ENCODE measurements at regions not wholly inside any gene's neighbourhood (a gene's known extent, or its start where the extent isn't known, plus 50 kb on each side); places are given as distances from the start of the nearest gene placed in this dataset.
A peak's percentile ranks its signal among the peaks of the same experiment; 100 is the strongest.

DNA sequence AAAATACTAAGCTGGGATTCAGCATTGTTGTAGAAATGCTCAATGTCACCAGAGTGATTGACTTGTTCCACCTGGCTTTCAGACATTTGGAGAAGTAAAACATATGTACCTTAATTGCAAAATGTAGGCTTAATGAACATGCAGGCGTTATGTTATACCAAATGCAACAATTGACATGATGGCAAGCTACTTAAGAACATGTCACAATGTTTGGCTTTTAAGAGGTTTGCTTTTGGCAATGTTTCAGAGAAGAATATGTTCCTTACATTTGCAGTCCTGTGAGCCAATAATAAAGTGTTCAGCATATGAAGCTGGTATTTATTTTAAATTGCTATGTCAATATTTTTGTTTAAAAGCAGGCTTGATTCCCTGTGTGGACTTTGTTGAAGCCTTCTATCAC is 111.7 kb upstream of the NUDT12 start:
- Histone ChIP-seq H3K9me3 (peaks cover 9% of the 10 kb centered on the region; the same call in 1 of the 2 replicates), H3K36me3 (no peaks in the 10 kb centered on the region), H3K27me3 (no peaks in the 10 kb centered on the region), H3K4me3 (no peak overlapping the region)
- DNase-seq: no peak

DNA sequence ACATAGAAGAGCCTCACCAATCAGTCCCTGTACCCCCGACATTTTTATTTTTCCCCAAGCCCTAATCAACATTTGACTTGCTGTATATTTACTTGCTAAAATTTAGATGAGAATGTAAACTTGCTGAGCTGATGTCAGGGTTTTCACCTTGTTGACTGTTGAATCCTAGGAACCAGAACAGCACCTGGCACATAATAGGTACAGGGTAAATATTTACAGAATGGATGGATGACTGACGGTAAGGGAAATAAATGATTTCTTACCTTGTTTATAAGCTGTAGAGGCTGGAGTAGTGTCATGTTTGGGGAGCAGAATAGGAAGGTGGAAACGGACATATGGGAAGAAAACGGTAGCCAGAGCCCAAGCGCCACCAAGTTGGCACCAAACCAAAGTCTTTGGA is 107.0 kb upstream of the NUDT12 start:
- Histone ChIP-seq H3K4me3 (no peak overlapping the region), H3K36me3 (no peaks in the 10 kb centered on the region), H3K9me3 (peaks cover 13% of the 10 kb centered on the region; the same call in 1 of the 2 replicates), H3K27me3 (no peaks in the 10 kb centered on the region)
- DNase-seq: no peak

- no peak overlapping the region for H3K4me3 ChIP-seq
- no peaks in the 10 kb centered on the region for H3K27me3 ChIP-seq
- H3K36me3 ChIP-seq: no peaks in the 10 kb centered on the region
- H3K9me3 ChIP-seq: peaks cover 4% of the 10 kb centered on the region; the same call in 1 of the 2 replicates
- no peak for DNase-seq
These were observed 105.7 kb upstream of the NUDT12 start for GRCh38 chr5:103668281-103668680.

DNA sequence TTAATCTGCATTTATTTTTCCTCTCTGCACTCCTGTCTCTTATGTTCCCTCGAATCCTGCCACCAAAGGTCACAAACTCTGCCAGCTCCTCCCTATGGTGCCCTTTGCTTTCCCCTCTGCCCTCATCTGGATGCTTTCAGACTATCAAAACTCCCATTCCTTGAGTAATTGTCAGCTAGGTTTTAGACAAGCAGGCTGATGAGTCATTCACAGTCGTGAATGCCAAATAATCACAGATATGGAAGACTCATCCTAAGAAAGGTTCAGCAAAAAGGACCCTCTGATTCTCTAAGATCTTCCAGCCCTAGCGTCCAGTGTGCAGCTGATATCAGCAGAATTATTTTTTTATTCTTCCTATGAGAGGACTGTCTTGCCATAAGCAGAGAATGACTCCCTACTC is 104.5 kb upstream of the NUDT12 start:
- H3K36me3 ChIP-seq: no peaks in the 10 kb centered on the region
- H3K27me3 ChIP-seq: no peaks in the 10 kb centered on the region
- peaks cover 12% of the 10 kb centered on the region for H3K9me3 ChIP-seq
- H3K4me3 ChIP-seq: no peak overlapping the region
- peak; percentile 20 for DNase-seq

DNA sequence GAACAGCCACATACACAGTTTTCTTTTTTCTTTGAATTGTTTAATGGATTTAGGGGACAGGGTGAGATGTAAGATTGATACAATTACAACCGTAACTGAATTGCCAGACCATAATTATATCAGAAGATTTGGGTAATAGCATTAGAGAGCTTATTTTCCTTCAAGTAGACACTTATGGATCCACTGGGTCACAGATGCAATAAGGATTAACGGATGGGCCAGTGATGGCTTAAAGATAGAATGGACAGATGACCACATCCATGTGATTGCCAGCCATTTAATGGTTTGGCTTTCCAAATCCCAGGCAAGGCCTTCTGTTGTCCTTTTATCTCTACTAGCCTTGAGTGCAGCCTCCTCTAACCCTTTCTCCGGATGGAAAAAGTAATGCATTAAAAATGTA is 94.7 kb upstream of the NUDT12 start:
- Histone ChIP-seq H3K27me3 (no peaks in the 10 kb centered on the region), H3K4me3 (no peak overlapping the region), H3K9me3 (no peaks in the 10 kb centered on the region), H3K36me3 (no peaks in the 10 kb centered on the region)
- DNase-seq: no peak

DNA sequence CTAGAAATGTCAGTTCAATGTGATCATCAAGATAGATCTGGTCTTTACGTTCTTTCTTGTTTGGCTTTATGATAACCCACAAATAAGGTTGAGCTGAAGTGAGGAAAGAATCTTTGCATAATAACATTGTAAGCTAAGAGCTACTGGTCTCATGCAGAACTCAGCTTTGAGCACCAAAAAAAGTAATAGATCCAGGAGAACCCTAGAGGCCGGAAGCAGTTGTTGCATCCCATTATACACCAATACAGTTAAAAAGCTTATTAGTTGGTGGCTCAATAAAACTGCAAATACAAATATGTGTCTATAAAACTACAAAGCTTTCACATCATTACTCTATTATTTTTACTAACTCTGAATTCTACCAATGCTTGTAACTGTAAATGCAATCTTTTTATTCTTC is 85.5 kb upstream of the NUDT12 start:
- Histone ChIP-seq H3K36me3 (no peaks in the 10 kb centered on the region), H3K27me3 (no peaks in the 10 kb centered on the region), H3K4me3 (no peak overlapping the region), H3K9me3 (no peaks in the 10 kb centered on the region)
- DNase-seq: no peak

GRCh38 chr5:103646698-103647614 is 84.4 kb upstream of the NUDT12 start:
- no peak for DNase-seq
- no peak overlapping the region for H3K4me3 ChIP-seq
- H3K36me3 ChIP-seq: no peaks in the 10 kb centered on the region
- H3K27me3 ChIP-seq: no peaks in the 10 kb centered on the region
- no peaks in the 10 kb centered on the region for H3K9me3 ChIP-seq

GRCh38 chr5:103645816-103646215 is 83.2 kb upstream of the NUDT12 start:
- H3K4me3 ChIP-seq: no peak overlapping the region
- no peak for DNase-seq
- H3K9me3 ChIP-seq: no peaks in the 10 kb centered on the region
- no peaks in the 10 kb centered on the region for H3K36me3 ChIP-seq
- no peaks in the 10 kb centered on the region for H3K27me3 ChIP-seq

DNA sequence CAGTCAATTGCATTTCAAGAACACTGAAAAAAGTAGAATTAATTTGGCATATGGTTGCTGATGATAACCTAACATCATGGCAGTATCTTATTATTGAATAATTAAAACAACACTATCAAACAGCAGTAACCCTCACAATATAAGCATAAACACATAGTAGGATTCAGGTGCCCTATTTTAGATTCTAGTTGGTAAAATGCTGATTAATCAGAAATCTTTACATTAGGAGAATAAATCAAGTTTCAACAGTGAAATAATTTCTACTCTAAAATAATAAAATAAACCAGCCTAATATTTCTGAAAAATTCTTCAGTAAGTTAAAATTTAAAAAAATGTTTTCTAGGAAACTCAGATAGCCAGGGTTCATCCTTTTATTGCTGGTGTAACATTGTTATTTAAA is 76.4 kb upstream of the NUDT12 start:
- H3K27me3 ChIP-seq: no peaks in the 10 kb centered on the region
- H3K4me3 ChIP-seq: no peak overlapping the region
- no peaks in the 10 kb centered on the region for H3K9me3 ChIP-seq
- H3K36me3 ChIP-seq: no peaks in the 10 kb centered on the region
- no peak for DNase-seq

DNA sequence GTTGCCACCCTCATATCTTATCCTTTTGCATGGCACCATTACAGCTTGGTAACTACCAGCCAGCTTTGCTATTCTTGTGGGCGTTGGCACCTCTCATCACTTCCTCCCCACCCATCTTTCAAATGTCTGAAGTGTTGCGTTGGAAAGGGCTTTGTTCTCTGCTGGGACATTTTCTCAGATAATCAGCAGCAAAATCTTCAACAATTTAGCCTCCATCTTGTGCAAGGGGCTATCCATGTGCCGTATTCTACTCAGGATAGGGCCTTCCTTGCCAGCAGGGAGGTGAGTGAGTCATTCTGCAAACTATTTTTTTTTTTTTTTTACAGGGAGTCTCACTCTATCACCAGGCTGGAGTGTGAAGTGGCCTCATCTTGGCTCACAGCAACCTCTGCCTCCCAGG is 62.1 kb upstream of the NUDT12 start:
- Histone ChIP-seq H3K4me3 (no peak overlapping the region), H3K9me3 (no peaks in the 10 kb centered on the region; the same call in 1 of the 2 replicates), H3K36me3 (no peaks in the 10 kb centered on the region), H3K27me3 (no peaks in the 10 kb centered on the region)
- peak; percentile 26 for DNase-seq

- no peaks in the 10 kb centered on the region for H3K36me3 ChIP-seq
- DNase-seq: no peak
- no peaks in the 10 kb centered on the region; the same call in 1 of the 2 replicates for H3K9me3 ChIP-seq
- H3K27me3 ChIP-seq: no peaks in the 10 kb centered on the region
- H3K4me3 ChIP-seq: no peak overlapping the region
These were observed 61.5 kb upstream of the NUDT12 start for GRCh38 chr5:103624035-103624480.

- H3K4me3 ChIP-seq: no peak overlapping the region
- H3K27me3 ChIP-seq: no peaks in the 10 kb centered on the region
- no peak for DNase-seq
- H3K9me3 ChIP-seq: no peaks in the 10 kb centered on the region; the same call in 1 of the 2 replicates
- H3K36me3 ChIP-seq: no peaks in the 10 kb centered on the region
These were observed 60.8 kb upstream of the NUDT12 start for GRCh38 chr5:103623425-103623824.

- no peaks in the 10 kb centered on the region for H3K27me3 ChIP-seq
- DNase-seq: no peak
- H3K9me3 ChIP-seq: no peaks in the 10 kb centered on the region
These were observed 59.0 kb upstream of the NUDT12 start for GRCh38 chr5:103621548-103621930.

GRCh38 chr5:103620851-103621547 is 58.4 kb upstream of the NUDT12 start:
- DNase-seq: no peak
- H3K36me3 ChIP-seq: no peaks in the 10 kb centered on the region
- no peak overlapping the region for H3K4me3 ChIP-seq
- no peaks in the 10 kb centered on the region for H3K27me3 ChIP-seq
- H3K9me3 ChIP-seq: no peaks in the 10 kb centered on the region

More at GRCh38 chr5:103621548-103621930, 59.0 kb upstream of the NUDT12 start:
- Histone ChIP-seq H3K4me3 (no peak overlapping the region), H3K36me3 (no peaks in the 10 kb centered on the region)

DNA sequence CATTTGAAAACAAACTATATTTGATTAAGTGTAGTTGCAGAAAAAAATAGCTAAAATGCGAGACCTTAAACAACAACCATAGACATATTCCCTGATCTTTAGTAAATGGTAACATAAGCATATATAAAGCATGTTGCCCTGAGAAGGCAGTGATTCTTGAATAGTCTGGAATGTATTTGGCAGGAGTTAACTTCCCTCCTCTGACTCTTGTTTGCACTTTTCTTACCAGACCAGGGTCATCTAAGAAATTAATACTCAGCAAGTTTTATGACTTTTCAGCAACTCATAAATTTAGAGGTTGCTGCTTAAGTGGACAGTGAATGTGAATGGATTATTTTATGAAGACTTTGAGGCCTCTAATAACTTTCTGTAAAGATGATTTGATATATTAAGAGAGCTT is 55.3 kb upstream of the NUDT12 start:
- Histone ChIP-seq H3K9me3 (no peaks in the 10 kb centered on the region), H3K36me3 (no peaks in the 10 kb centered on the region), H3K4me3 (no peak overlapping the region), H3K27me3 (no peaks in the 10 kb centered on the region)
- DNase-seq: no peak

DNA sequence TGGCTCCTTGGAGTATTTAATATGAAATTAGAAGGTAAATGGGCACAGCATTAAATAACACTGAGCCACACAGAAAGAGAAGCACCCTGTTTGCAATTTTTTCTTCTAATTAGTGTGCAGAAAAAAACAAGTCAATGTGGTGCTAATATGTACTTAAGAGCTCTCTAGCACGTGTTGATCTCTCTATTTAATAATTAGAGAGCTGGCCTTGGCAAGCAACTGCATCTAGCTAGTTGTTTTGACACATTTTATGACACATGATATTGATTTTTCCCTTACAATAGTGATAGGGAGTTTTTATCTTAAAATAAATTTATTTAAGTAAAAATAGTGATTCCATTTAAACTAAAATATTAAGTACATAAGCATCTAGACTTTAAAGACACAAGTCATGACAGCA is 54.5 kb upstream of the NUDT12 start:
- no peak for DNase-seq
- H3K9me3 ChIP-seq: no peaks in the 10 kb centered on the region
- H3K27me3 ChIP-seq: no peaks in the 10 kb centered on the region
- no peak overlapping the region for H3K4me3 ChIP-seq
- no peaks in the 10 kb centered on the region for H3K36me3 ChIP-seq

- DNase-seq: no peak
- H3K36me3 ChIP-seq: no peaks in the 10 kb centered on the region
- no peak overlapping the region for H3K4me3 ChIP-seq
- H3K27me3 ChIP-seq: no peaks in the 10 kb centered on the region
- H3K9me3 ChIP-seq: no peaks in the 10 kb centered on the region
These were observed 50.0 kb upstream of the NUDT12 start for GRCh38 chr5:103612545-103612944.

Measured in MG63 (cell line).